NCI-H748 (cell line): ENCODE measurements at regions not wholly inside any gene's neighbourhood (a gene's known extent, or its start where the extent isn't known, plus 50 kb on each side); places are given as distances from the start of the nearest gene placed in this dataset.

Source experiments
- DNase-seq: peaks from one replicate; lab custom pipeline; 2025; ENCODE audit not compliant: unreplicated experiment; lab: John Stamatoyannopoulos, UW

DNA sequence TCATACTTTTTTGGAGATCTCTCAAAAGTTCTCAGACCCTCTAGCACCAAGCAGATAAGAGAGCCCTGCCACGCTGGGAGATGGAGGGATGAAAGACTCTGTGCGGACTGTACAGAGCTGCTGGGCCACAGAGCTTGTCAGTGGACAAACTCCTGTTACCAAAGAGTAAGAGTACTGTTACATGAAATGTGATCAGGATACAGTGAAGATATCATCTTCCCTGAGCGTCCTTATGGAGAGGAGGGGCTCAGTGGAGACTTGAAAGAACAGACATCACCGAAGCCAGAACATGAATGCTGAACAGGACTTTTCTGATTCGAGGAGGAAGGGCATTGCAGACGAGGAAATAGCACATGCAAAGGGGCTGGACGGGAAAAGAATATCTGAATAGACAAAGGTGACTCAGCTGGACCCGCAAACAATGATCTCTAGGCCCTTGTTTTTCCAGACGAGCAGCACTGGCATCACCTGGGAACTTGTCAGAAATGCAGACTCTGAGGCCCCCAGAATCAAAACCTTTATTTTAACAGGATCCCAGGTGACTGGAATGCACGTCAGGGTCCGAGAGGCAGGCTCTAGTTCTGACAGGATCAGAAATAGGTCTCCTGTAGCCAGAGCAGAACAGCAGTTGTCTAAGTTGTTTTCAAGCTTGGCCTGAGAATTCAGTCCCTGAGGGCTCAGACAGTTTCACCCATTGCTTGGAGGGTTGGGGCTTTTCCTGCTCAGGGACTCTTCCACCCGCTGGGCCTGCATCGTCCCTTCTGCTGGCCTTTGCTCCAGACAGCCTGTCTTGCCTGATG, 277.9 kb downstream of the RPLP1 start:
- no peak for DNase-seq

DNA sequence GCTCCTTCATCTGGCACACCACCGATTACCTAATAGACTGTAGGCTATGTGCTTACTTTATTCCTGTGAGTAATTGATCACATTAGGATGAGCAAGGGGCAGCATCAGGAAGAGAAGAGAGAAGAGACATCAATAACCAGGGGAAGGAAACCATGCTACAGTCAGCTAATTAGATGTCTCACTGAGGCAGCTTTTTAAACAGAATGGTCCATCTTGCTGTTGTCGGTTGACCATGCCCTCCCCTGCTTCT, 278.4 kb downstream of the RPLP1 start:
- DNase-seq, result no peak

DNA sequence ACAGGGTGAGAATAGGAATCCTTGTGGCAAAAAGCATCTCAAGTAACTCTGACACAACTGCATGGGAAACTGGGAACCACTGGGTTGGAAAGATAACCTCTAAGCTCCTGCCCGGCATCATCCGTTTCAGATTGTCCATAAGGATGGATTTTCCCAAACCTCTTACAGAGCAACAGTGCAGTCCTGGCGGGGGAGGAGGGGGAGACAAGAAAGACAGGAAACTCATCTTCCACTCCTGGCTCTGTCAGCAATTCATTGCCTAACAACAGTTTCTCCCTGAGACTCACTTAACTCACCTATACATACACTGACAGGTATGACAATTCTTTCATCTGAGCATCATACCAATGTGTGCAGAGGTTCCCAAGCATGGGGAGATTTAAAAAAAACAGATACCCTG, 279.0 kb downstream of the RPLP1 start:
- DNase-seq, result no peak

DNA sequence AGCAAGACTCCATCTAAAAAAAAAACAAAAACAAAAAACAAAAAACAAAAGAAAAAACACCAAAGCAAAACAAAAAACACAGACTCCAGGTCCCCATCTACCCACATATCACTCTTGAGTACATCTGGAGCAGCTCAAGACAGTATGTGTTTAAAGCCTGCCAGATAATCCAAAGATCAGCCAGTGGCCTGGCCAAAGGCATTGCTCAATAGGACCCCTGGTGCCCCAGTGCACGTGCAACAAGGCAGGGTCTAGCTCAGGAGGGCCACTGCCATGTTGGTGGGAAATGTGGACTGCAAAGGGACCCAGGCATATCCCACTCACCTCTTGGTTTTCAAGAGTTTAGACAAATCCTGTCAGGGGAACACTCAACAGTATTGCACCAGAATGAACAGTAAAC, 279.5 kb downstream of the RPLP1 start:
- no peak for DNase-seq

DNA sequence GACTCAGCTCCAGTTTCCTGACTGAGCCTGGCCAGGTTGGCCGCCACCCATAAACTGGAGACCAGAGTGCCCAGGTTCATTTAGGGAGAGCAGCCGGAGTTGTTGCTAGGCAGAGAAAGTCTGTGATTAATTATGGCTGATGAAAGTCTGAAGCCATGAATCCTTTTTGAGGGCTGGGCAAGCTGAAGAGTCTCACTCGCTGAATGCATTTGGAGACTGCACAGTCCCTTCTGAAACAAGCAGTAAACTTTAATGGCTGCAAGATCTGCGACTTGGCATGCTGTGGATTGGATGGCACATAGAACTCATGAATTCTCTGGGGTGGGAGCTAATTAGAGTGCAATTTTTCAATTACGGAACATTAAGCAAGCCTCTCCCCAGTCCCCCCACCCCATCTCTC, 282.1 kb downstream of the RPLP1 start:
- DNase-seq, result peak; percentile 52

DNA sequence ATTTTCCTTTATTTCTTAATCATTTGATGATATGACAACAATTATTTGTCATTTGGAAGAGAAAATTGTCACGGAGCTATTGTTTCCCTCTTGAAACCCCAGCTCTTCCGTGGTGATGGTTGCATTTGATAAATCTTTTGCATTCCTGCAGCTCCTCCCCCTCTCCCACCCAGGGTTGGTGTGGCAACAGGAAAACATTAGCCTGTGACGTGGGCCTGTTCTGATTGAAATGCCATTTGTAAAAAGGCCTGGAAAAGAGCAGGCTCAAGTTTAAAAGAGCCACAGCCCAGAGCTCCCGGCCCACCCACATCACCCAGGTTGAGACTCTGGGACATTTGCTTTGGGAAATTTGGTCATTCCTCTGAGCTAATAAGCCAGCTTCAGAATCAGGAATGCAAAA, 282.5 kb downstream of the RPLP1 start:
- DNase-seq, result peak; percentile 52

DNA sequence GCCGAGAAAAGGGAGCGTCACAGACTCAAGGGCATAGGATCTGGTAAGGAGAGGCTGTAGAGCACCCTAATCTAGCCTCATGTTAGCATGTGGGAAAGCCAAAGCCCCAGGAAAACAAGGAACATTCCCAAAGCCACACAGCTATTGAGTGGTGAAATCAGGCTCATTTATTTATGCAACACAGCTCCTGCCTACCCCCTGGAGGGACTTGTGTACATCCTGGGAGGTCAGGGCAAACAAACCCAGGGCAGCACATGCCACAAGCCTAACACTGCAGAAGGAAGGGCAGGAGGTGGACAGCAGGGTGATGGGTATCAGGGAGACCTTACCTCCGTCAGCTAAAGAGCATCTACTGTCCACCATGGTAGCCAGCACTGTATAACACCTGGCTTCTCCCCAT, 283.5 kb downstream of the RPLP1 start:
- DNase-seq, result no peak

DNA sequence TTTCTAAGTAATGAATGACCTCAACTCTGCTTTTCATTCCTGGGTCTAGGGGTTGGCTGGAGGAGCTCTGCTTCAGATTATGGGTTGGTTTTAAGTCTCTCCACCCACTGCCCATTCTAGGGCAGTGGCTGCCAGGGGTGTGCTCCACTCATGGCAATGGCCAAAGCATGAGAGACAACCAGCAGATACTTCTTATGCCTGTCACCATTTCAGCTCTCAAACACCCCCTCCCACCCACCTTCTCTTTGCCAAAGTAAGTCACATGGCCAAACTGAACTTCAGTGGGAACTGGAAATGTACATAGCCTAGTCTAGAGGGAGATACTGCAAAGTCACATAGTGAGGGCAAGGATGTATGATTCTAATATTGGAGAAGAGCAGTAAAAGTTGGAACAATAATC, 285.3 kb downstream of the RPLP1 start:
- DNase-seq, result no peak

DNA sequence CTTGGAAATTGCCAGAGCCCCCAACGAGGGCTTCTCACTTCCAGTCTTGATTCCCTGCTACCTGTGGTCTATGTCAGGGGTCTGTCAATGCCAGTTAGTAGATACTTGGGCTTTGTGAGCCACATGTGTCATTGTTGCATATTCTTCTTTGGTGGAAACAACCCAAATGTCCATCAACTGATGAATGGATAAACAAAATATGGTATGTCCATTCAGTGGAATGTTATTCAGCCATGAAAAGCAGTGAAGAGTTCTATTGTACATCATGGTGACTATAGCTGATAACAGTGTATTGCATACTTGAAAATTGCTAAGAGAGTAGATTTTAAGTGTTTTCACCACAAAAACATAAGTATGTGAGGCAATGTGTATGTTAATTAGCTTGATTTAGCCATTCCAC, 288.1 kb downstream of the RPLP1 start:
- DNase-seq, result no peak

DNA sequence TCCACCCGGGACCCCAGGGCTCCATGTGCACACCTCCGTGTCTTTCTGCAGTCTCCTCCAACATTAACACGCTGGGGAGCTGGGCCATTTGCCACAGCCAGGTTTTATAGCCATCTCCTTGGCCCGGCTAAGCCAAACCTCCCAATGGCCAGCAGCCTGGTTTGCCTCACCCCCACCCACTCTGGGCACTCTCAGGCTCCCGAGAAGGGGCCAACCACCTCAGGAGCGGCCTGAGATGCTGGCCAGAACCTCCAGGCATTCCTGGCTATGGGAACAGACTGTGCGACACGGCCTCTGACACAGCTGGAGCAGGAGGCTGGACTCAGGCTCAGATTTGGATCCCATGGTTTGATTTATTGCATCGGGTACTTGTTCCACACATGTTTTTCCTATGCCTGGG, 289.7 kb downstream of the RPLP1 start:
- no peak for DNase-seq

DNA sequence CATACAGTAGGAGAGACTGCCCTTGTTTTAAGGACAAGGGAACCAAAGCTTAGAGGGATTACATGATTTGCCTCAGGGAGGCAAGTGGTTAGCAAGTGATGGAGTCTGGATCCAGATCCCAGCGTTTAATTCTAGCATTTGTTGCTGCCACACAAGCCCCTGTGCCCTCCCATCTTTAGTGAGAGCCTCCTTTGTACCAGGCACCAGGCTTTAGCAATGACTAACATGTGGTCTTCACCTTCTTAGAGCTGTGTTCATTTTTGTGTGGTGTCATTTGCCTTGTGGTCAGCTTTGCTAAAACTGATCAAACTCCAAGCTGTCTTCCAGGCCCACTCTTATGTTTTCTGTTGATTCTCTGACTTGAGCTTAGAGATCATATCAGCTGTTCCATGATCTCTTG, 290.5 kb downstream of the RPLP1 start:
- no peak for DNase-seq

DNA sequence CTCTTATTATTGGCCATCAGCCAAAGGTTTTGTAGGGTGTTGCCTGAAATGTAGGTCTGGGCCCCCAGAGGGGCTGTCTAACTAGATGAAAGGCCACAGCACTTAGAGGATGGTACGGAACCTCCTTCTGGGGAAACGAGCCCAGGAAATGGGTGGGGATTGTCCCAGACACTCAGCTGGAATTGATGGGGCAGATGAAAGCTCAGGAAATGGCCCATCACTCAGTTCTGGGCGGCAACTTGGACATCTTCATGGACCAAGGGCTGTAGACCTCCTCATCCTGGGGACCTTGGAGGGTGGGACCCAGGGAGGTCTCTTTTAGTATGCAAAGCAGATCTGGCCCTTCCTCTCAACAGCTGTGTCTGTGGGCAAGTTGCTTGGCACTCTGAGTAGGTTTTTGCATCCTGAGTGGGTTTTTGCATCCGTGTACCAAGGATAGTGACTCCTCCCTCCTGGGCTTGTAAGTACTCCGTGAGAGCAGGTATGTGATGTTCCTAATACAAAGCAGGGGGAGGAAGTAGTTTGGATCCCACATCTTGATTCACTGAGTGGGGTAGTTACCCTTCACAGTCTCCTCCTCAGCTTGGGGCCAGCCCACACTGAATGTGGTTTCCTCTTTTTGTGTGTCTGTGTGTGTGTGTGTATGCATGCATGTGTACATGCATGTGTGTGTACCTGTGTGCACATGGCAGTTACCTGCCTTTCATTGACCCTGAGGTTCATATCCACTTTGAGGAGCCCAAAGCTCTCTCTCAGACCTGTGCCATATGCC, 292.0 kb downstream of the RPLP1 start:
- DNase-seq, result no peak

DNA sequence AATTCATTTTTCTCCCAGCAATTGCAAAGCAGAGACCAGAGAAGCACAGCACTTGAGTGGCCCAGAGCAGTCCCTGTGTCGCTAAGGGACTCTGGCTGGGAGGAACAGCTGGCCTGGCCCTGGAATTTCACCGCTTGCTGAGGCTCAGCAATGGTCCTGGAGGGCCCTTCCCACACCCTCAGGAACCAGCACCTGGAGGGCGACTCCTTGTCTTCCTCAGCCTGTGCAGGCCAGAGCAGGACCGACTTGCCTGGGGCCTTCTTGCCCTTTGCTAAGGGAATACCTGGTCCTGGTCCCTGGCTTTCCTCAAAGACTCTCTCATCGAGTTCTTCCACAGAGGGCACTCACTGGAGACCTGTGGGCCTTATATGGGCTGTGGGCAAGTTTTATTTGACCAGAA, 294.6 kb downstream of the RPLP1 start:
- DNase-seq, result no peak

DNA sequence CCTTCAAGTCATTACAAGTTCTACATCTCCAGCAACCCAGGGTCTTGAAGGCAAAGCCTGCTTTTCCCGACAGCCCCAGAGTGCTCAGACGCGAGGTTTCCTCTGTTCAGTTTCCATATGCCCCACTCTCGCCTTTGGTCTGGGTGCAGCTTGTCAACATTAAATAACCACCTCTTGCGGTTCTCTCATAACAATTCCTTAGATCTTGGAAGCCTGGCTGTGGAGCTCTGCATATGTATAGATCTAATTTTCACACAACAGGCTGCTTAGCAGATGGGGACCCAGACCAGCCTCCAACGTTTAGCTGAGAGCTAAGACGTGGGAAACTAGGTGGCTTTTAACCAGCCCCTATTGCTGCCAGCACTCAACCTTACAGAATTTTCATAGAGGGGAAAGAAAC, 295.5 kb downstream of the RPLP1 start:
- no peak for DNase-seq

DNA sequence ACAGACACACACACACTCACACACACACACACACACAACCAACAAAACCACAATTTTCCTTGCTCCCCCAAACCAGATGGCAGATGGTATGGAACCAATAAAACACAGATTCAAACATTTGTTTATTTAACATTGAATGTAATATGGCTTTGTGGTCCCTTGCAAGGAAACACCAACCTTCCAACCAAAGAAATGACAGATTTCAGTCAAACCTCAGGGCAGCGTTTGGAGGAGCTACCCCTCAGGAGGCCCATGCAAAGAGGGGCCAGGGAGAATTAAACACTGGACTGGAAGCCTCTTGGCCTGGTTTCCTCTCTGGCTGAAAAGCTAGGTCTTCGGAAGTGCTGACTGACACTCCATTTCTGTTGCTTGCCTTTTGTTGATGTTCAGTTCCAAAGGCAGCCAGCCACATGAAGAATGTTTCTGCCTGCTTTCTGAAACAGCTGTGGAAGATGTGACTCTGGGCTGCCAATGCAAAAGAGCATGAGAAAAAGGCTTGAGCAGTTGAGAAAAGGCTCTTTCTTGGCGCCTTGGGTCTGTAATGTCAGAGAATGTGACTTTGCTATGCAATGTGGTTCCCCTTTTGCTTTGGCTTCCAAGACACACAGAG, 296.1 kb downstream of the RPLP1 start:
- no peak for DNase-seq

DNA sequence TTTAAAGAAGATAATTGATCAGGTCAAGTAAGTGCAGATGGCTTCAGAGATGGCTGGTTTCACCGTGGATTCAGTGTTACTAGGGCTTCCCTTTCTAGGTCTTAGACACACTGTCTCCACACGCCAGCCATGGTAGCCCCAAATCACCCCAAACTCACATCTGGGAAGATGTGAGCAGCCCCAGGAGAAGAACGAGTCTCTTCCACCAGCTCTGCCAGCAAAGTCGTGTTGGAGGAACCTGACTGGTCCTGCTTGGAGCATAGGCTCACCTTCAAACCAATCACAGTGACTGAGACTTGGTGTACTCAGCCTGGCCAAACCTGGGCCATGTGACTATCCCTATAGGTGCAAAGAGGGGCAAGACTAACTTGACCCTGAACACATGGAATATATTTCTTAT, 296.7 kb downstream of the RPLP1 start:
- DNase-seq, result no peak

DNA sequence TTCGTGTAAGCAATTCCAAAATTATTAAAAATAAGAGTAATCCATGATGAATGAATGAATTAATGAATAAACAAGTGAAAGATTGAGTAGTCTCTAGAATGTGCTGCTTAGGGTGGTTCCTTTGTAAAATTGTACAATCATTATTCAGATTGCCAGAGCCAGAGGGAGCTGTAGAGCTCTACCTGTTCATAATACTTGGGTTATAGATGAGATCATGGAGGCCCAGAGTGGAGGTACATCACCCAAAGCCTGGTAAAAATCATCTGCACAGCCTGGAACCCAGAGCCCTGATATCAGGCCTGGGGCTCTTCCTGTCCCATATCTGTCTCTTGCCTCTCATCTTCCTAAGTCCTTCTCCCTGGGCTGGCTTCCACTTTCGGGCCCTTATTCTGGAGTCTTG, 297.2 kb downstream of the RPLP1 start:
- peak; percentile 17 for DNase-seq

DNA sequence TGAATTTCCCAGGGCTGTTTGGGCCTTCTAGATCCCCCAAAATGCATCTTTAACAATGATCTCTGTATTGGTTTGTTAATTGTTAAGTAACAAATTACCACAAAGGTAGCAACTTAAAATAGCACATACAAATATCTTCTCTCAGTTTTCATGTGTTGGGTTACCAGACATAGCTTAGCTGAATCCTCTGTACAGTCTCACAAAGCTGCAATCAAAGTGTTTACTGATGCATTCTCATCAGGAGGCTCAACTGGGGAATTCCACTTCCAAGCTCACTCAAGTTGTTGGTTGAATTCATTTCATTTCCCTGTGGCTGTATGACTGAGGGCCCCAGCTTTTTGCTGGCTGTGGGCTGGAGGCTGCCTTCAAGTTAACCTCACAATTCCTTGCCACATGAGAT, 297.6 kb downstream of the RPLP1 start:
- no peak for DNase-seq

DNA sequence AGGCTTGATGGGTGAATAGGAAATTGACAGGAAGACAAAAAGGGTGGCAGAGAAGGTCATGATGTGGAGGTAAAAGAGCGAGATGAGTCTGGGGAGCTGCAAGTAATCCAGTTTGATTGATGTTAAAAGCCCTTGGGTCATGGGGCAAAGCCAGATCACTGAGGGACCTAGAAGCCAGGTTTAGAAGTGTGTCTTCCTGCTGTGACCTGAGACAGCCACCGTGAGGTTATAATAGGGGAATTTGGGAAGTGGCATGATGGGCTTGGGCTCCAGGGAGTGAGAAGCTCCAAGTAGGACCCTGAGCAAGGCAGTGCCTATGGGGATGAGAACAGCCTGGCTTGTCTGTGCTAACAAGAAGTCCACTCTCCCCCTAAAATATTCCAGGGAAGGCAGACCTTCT, 298.5 kb downstream of the RPLP1 start:
- DNase-seq, result no peak

DNA sequence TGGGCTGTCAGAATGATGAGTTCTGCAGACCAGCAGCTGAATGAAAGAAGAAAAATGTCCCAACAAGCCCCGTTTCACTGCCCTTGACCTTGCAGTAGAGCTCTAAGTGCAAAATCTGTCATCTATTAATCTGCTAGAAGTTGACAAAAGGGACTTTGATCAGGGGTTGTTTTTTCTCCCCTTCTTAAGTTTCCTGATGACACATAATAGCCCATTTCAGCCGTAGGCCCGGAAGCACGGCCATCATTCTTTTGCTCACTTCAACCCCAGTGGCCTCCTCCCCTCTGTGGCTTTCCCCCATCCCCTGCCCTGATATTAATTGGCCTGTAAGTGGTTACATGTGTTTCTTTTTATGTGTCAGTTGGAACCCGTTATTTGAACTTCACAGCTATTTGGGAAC, 298.9 kb downstream of the RPLP1 start:
- no peak for DNase-seq

DNA sequence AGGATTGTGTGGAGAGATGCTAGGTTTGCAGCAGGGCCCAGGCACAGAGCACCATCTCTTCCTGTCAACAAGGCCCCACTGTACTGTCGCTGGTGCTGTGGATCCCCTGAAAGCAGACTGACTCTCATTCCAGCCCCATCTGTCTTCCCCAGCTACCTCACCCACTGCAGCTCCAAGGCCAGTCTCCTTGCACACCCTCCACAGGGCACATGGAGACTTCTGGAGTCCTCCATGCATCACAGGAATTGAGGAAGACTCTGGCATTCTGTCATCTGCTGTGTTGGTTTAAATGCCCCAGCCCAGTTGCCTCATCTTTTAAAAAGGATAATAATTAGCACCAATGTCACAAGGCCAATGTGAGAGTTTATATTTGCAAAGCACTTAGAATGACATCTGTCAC, 301.2 kb downstream of the RPLP1 start:
- DNase-seq, result no peak

DNA sequence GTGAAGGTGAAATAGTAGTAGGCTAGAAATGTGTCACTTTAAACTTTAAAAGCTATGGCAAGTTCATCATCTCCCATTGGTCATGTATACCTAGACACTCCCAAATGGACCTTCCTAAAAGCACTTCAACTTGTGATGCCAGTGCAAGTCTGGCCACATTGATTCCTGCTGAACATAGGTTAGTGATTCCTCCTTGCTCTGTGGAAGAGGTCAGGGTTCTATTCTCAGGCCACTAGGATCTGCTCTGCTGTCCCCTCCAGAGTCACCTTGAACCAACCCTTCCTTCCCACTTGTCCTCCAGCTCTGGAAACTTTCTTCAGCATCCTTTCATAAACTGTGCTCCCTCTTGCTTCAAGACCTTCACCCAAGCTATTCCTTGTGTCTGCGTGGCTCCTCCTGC, 301.7 kb downstream of the RPLP1 start:
- DNase-seq, result no peak
